PC-3 (cell line): ENCODE measurements at regions not wholly inside any gene's neighbourhood (a gene's known extent, or its start where the extent isn't known, plus 50 kb on each side); places are given as distances from the start of the nearest gene placed in this dataset.
"Not testable (repeated sequence)": the region's sequence is repeated elsewhere in the genome, so short reads cannot be mapped to it uniquely, and the experiment has no call there.

ENCODE experiments used
- CTCF ChIP-seq: fragments of 300-600 bp; sonication (generic); conservative IDR thresholded peaks from 2 replicates; pipeline ENCODE4 v1.5.1; 2017; ENCODE audit warnings: antibody characterized with exemption, low read depth, mild to moderate bottlenecking, low read length
- EZH2 ChIP-seq: fragments of 300-600 bp; sonication (generic); IDR thresholded peaks from one replicate; pipeline ENCODE4 v1.6.1; 2017; ENCODE audit warnings: antibody characterized with exemption, mild to moderate bottlenecking, low read length; ENCODE audit not compliant: unreplicated experiment

GRCh38 chr5:18006235-18006634 is 372.0 kb downstream of the TAF11L14 start:
- not testable (repeated sequence) for TF ChIP-seq CTCF, EZH2
